ENCODE measurements at regions not wholly inside any gene's neighbourhood (a gene's known extent, or its start where the extent isn't known, plus 50 kb on each side); places are given as distances from the start of the nearest gene placed in this dataset.

GRCh38 chr20:22430154-22430745, 154.1 kb downstream of the FOXA2 start:
- no peak for DNase-seq

DNA sequence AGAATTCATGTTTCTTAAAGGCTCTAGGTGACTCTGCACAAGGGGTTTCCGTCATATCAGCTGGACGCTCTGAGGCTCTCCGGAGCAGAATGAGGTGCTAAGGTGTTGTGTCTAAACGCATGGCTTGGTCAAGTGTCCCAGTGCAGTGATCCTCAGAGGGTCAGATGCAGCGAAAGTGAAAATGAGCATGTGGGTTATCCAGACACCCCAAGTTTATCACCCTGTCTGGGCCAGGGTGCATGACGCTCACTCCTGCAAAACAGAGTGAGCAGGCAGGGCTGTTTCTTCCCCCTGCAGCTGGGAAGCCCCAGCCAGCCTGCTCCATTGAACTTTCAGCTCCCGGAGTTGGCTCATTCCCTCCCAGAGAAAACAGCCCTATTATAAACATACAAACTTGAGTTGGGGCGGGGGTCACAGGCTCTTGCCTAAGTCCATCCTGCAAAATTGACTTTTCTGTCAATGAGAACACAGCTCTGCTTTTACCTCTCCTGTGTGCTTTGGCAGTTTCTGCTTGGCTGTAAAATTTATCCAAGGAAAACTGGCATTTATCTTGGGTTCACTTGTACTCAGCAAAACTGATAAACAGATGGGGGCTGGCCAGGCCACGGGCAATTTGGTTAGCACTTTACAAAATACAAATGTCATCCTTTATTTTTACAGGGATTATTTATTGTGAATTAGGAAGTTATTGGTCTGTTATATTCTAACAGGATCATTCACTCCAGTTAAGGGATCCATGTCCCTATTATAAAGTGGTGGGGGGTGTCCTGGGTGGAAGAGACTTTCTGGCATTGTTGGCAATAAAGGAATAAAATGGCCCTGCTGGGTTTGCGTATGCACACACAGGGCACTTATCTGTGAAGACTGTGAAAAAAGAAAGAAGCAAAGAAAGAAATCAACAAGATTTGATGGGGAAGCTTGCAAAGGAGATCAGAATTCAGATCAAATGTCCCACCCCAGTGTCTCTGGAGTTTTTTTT, 154.9 kb downstream of the FOXA2 start:
- DNase-seq: no peak

GRCh38 chr20:22428051-22428450, 156.3 kb downstream of the FOXA2 start:
- no peak for DNase-seq

DNA sequence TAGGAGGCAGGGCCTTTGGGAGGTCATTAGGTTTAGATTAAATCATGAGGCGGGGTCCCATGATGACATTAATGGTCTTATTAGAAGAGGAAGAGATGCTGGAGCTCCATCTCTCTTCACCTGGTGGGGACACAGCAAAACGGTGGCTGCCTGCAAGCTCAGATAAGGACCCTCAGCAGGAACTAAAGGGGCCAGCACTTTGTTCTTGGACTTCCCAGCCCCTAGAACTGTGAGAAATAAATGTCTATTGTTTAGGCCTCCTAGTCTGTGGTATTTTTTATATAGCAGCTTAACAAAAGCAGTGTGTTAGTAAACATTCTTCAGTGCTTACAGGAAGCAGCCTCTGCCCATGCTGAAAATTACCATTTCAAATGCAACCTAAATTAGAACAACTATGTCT, 157.6 kb downstream of the FOXA2 start:
- DNase-seq: no peak

DNA sequence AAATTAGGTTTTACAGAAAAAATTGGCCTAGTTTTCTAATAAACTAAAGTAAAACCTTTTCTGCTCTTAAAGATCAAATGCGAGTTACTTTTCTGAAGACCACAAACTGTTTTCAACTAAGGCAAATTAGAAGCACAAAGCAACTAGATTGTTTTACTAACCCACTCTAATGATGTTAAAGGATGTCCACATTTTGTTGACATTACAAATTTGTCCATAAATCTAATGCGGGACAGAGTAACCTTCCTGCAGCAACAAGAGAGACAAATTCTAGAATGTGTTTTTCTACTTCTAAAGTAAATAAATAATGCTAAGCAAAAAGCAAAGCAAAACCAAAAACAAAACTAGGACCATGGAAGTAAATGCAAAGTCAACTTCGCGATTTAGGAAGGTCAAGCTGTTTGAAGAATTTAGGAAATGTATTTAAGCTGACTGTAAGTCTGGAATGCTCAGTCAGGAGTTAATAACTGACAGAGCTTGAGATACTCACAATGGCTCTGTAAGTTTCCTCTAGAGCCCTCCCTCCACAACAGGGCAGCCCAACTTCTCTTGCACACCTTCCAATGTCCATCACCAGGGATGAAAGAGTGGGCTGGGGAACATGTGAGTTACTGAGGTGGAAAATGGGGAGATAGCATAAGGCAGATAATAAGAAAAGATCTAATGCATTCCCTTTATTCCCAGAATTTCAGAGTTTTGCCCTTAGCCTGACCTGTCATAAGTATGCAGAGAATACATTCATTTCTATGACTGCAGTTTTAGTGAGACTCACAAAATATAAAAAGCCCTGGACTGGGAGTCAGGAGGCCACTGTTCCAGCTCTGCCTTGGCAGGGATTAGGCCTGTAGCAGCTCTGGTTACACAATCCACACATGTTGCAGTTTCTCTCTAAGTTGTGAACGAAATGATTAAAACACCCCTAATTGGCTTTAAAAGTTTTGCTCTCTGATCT, 158.8 kb downstream of the FOXA2 start:
- no peak for DNase-seq

DNA sequence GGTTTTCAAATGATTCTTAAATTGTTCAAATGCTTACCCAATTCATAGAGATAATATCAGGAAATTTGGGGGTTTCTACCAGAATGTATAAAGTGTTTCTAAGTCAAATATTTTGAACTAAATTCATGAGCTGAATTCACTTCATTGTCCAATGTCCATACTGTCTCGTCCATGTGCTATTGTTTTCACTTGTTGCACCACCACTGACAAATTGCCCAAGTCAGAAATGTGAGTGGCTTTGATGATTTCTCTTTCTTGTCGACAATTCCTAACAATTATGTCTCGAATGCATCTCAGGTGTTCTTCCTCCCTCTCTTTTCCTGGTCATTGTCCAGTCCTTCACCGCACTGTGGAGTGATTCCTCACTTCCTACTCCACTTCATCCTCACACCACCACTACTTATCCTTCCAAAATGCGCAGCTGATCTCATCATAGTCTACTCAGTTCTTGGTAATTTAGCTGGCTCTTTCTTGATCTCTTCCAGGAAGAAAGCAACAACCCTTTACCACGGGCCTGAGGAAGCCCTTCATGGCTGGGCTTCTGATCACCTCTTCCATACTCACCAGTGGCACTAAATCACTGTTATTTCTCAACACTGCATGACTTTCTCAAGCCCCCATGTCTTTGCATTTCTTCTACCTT, 161.1 kb downstream of the FOXA2 start:
- DNase-seq: no peak

- no peak for DNase-seq
Measured at GRCh38 chr20:22420116-22420598, 164.2 kb downstream of the FOXA2 start.

DNA sequence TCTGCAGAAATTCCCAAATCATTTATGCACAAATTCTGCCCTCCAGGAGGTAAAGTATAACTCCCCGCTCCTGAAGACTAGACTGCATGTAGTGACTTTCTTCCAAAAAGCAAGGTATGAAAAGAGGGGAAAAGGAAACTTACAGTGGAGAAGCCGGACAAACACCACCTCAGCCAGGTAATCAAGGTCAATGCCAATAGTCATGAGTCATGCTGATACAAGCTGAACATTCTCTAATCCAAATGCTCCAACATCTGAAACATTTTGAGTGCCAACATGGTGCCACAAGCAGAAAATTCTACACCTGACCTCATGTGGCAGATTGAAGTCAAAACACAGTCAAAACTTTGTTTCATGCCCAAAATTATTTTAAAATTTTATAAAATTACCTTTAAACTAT, 165.6 kb downstream of the FOXA2 start:
- no peak for DNase-seq

GRCh38 chr20:22414305-22414742, 170.0 kb downstream of the FOXA2 start:
- DNase-seq: no peak

DNA sequence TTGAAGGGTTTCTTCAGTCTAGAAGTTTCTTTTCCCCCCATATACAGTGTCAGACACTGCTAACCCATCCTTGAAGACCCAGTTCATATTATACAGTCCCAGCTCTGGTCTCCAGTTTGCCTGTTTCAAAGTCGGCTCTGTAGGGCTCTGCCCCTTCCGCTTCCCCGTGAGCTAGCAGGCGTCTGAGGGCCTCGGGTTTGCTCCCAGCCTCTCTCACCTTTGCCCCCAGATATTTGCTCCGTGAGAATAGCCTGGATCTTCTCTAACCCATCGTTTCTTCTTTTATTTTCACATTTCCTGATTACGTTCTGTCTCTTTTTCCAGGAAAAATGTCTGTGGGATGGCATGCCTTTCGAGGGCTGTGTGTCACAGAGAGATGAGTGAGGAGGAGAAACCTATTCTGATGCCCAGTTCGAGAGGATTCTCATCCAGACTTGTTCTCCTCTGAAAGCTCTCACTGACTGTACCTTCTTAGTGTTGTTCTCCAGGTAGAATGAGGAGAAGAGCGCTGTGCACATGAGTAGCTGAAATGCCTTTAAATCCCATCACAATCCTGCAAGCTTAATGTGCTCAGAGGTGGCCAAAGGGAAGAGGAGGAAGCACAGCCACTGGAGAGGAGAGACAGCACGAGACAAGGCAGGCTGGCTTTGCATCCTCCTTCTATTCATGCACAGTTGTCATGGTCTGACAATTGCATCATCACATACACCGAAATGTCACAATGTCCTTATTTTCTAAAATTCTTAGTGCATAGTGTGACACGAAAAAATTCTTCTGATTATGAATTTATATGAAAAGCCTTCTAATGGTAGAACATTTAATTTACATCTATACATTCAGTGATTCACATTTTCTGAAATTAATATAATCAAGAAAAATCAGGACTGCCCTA, 171.1 kb downstream of the FOXA2 start:
- no peak for DNase-seq

GRCh38 chr20:22411627-22412450, 172.5 kb downstream of the FOXA2 start:
- DNase-seq: no peak

DNA sequence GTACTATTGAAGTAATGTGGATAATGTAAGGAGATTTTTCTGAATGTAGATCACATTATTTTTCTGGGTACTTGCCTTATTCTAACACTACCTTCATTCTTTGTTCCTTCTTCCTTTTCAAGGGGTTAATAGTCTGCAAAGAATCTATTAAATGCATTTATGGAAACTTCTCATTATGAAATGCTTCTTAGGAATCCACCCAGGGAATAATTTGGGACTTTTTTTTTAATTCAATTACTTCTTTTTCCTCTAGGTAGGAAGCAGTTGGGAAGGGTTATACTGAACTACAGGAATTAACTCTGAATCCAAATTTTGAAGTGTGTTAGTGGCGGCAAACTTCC, 173.1 kb downstream of the FOXA2 start:
- DNase-seq: no peak

- DNase-seq: no peak
Measured at GRCh38 chr20:22410556-22411130, 173.7 kb downstream of the FOXA2 start.

- DNase-seq: no peak
Measured at GRCh38 chr20:22408521-22409402, 175.6 kb downstream of the FOXA2 start.

GRCh38 chr20:22407237-22408193, 176.9 kb downstream of the FOXA2 start:
- DNase-seq: no peak

GRCh38 chr20:22404419-22405170, 179.8 kb downstream of the FOXA2 start:
- DNase-seq: no peak
